AG10803 (cell line): ENCODE measurements at regions not wholly inside any gene's neighbourhood (a gene's known extent, or its start where the extent isn't known, plus 50 kb on each side); places are given as distances from the start of the nearest gene placed in this dataset.

Experiments
- DNase-seq: peaks from one replicate; pipeline ENCODE4 v3.0.0; 2010; ENCODE audit warnings: low read depth
- H3K4me3 ChIP-seq: 2 replicates; pipeline ENCODE4 v1.5.1; 2011; ENCODE audit warnings: mild to moderate bottlenecking, low read length, control low read depth
- TF ChIP-seq, protein P1 (sequence below): conservative IDR thresholded peaks from 2 replicates; pipeline ENCODE4 v1.5.1; 2011; ENCODE audit warnings: mild to moderate bottlenecking, low read length, control low read depth, inconsistent platforms

DNA sequence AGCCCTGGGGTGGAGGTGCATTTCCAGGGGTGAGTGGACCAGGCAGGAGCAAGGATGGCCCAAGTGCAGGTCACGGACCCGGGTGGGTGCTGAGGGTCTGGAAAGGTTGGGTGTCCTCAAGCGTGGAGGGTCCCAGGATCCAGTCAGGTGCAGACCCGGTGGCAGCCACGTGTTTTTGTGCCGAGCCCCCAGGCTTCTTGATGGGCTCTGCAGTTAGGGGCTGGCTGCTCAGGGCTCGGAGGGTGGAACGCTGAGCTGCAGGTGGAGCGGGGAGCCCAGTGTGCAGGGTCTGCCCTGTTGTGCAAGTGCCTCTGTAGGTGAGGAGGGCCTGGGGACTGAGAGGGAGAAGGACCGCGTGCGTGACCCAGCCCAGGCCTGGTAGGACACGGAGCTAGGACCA, 70.9 kb upstream of the HLA-E start:
- no peak overlapping the region for H3K4me3 ChIP-seq
- no peak for DNase-seq
- TF ChIP-seq, protein P1, sequence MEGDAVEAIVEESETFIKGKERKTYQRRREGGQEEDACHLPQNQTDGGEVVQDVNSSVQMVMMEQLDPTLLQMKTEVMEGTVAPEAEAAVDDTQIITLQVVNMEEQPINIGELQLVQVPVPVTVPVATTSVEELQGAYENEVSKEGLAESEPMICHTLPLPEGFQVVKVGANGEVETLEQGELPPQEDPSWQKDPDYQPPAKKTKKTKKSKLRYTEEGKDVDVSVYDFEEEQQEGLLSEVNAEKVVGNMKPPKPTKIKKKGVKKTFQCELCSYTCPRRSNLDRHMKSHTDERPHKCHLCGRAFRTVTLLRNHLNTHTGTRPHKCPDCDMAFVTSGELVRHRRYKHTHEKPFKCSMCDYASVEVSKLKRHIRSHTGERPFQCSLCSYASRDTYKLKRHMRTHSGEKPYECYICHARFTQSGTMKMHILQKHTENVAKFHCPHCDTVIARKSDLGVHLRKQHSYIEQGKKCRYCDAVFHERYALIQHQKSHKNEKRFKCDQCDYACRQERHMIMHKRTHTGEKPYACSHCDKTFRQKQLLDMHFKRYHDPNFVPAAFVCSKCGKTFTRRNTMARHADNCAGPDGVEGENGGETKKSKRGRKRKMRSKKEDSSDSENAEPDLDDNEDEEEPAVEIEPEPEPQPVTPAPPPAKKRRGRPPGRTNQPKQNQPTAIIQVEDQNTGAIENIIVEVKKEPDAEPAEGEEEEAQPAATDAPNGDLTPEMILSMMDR: no peak

DNA sequence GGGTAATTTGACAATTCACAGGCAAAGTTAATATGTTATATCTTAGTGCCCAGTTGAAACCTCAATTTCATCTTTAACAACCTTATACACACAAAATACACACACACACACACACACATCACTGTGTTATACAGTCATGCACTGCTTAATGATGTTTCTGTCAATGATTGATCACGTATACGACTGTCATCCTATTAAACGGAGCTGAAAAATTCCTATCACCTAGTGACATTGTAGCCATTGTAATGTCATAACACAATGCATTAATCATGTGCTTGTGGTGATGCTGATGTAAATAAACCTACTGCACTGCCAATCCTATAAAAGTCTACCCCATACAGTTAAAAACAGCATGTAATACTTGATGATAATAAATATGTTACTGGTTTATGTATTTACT, 64.8 kb upstream of the HLA-E start:
- TF ChIP-seq, protein P1: no peak
- no peak overlapping the region for H3K4me3 ChIP-seq
- no peak for DNase-seq
